HG03571 (cell line): ENCODE measurements at regions not wholly inside any gene's neighbourhood (a gene's known extent, or its start where the extent isn't known, plus 50 kb on each side); places are given as distances from the start of the nearest gene placed in this dataset.

Source experiments
- ATAC-seq: cut with Tn5 transposase; IDR thresholded peaks from one replicate; pipeline ENCODE4 v1.9.1; 2021; ENCODE audit not compliant: unreplicated experiment

GRCh38 chr12:42774238-42774637 is 184.7 kb upstream of the PRICKLE1 start:
- no peak for ATAC-seq

GRCh38 chr12:42770261-42770660 is 180.7 kb upstream of the PRICKLE1 start:
- ATAC-seq: no peak

- no peak for ATAC-seq
These were observed 179.9 kb upstream of the PRICKLE1 start for GRCh38 chr12:42769455-42769854.

DNA sequence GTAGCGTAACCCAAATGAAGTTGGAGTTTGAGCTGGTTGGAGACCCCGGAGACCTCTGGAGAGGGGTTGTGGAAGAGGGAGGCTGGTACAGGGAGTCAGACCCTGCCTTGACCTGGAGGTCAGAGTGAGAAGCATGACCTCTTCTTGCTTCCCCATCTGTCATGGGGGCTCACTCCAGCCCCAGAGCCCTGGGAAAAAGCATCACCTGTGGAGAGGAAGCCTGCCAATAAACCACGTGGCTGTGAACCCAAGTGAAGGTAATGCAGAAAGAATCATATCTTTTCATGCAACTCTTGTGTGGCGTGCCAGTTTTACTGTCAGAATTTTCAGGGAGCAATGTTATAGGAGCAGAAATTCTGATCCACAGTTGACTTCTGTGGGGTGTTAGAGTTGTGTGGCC is 178.5 kb upstream of the PRICKLE1 start:
- ATAC-seq: no peak

DNA sequence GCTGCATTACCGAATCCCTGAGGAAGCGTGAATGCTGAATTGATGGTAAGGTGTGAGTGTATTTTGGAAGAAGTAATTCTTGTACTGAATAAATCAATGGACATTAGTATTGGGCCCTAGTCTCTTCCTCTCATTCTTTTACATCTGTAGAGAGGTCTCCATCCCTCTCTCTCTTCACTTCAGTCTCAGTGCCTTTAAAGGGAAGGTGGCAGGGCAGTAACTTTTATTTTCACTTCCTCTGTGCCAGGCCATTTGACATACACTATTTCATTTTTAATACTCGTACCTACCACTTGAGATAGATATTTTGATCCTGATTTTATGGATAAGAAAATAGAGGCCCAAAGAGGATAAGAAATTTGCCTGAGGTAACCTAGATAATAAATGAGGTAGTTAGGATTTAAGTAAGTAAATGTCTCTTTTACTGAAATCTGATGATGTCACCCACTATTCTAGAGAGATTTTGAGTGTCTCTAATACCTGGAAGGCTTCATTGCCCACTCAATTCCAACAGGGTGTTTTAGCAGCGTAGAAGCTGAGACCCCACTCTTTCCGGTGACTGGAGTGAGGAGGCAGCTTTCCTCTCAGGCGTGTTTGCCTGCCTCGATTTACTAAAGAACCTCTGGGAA is 177.9 kb upstream of the PRICKLE1 start:
- no peak for ATAC-seq

GRCh38 chr12:42766754-42767153 is 177.2 kb upstream of the PRICKLE1 start:
- no peak for ATAC-seq

GRCh38 chr12:42766026-42766425 is 176.5 kb upstream of the PRICKLE1 start:
- no peak for ATAC-seq

DNA sequence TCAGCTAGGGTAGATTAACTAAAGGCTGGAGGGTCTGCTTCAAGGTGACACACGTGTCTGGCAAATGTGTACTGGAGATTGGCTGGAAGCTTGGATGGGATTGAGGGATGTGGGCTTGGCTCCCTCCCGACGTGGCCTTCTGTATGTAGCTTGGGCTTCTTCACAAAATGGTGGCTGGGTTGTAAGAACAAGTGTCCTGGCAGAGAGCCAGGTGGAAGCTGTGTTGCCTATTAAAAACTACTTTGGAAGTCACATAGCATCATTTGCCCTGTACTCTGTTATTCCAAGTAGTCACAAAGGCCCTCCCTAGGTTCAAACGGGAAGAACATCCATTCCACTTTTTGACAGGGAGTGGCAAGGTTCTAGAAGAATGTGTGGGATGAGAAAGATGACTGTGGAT is 174.1 kb upstream of the PRICKLE1 start:
- ATAC-seq: no peak

GRCh38 chr12:42762395-42762925 is 172.9 kb upstream of the PRICKLE1 start:
- ATAC-seq: no peak

DNA sequence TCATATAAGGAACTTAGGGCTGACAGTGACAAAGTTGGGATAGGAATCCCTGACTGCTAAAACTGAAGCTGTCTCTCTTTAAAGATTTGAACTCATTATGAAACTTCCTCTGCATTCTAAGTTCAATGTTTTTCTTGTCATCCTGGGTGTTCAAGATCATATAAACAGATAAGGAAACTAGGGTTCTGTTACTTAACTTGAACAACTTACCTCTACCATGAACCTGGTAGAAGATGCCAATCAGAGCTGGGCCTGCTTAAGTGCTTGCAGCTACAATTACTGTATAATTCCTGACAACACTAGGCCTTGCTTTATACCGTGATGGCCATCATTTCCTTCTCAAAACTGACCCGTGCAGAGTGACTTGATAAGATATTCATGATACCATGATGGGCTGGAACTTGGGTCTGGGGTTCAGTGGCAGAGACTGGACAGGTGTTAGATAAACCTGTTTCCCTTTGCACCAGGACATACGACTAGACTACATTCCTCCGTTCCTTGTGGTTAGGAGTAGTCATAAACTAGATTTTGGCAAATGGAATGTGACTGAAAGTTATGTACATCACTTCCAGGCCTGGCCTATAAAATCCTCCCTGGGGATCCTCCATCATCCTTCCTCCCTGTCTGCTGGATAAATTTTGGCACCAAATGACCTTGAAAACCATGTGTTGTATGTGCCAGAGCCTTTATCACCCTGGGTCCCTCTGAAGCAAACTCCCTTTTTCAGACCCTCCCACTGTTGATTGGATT is 172.2 kb upstream of the PRICKLE1 start:
- ATAC-seq: no peak

DNA sequence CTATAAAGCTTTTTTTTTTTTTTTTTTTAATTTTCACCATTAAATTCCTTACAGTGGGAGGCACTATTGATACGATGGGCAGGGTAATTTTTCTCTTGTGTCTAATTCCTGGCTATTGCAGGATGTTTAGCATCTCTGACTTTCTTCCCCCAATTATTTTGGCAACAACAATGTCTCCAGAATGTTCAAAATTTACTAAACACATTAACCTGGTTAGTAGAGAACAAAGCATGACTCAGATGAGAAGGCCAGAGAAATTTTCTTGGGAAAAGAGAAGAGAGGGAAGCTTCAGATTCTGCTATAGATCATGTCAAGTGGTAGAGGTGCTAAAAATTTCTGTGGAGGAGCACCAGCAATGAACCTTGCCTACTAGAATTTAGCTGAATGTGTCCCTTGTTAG is 171.5 kb upstream of the PRICKLE1 start:
- no peak for ATAC-seq

GRCh38 chr12:42760550-42760949 is 171.0 kb upstream of the PRICKLE1 start:
- ATAC-seq: no peak

- no peak for ATAC-seq
These were observed 170.2 kb upstream of the PRICKLE1 start for GRCh38 chr12:42759622-42760273.

- ATAC-seq: no peak
These were observed 169.3 kb upstream of the PRICKLE1 start for GRCh38 chr12:42758806-42759205.

DNA sequence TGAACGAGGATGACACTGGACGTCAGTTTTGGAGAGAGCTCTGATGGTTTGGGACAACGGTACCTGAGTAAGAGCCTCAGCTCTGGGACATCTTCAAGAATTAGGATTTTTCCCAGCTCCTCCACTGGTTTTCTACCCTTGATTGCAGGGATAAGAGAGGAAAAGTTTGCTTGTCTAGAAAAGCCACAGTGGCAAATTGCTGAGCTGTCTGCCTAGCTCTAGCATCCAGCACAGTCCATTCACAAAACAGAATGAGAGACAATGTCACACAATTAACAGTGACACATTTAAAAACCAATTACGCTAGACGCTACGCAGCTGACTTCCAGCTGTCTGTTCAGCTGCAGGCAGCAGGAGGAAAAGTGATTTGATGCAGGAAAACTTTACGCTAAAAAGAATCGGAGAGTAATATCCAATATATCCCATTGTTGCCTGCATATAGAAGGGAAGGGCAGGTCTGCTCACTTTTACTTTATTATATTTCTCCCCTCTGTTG is 168.1 kb upstream of the PRICKLE1 start:
- no peak for ATAC-seq

- ATAC-seq: no peak
These were observed 167.5 kb upstream of the PRICKLE1 start for GRCh38 chr12:42756841-42757623.

DNA sequence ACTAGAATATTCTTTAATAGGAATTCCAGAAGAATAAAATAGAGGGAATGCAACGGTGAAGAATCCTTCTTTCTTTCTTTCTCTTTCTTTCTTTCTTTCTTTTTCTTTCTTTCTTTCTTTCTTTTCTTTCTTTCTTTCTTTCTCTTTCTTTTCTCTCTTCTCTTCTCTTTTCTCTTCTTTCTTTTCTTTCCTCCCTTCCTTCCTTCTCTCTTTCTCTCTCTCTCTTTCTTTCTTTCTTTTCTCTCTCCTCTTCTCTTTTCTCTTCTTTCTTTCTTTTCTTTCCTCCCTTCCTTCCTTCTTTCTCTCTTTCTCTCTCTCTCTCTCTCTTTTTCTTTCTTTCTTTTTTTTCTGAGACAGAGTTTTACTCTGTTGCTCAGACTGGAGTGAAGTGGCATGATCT is 160.8 kb upstream of the PRICKLE1 start:
- no peak for ATAC-seq

GRCh38 chr12:42749239-42749638 is 159.7 kb upstream of the PRICKLE1 start:
- no peak for ATAC-seq

DNA sequence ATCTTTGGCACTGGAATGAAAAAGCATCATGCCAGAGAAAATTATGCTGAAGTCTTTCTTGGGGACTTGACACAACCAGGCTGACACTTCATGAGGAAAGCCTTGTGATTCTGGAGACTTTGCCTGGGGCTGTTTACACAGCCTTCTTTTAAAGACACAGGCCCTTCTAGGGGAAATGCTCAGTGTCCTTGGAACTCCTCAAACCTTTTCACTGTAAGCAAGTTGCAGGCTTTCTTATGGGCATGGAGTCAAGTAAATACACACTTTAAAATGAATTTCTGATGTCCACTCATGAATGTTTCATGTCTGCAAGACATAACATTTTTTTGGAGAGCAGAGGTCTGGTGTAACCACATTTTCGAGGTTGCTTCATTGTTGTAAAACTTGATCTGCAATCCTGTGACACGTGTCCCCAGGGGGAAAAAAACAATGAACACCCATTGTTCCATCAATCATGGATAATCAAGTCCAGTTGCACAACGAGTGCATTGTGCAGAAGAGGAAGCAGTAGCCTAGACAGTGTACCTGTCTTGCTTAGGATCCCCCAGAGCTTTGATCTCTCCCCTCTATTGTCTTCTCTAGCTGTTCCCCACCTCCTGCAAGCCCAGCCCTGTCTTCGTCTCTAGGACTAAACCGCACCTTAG is 155.1 kb upstream of the PRICKLE1 start:
- no peak for ATAC-seq

GRCh38 chr12:42742716-42743115 is 153.2 kb upstream of the PRICKLE1 start:
- no peak for ATAC-seq
